Stromal cell of bone marrow (primary cell): ENCODE measurements at regions not wholly inside any gene's neighbourhood (a gene's known extent, or its start where the extent isn't known, plus 50 kb on each side); places are given as distances from the start of the nearest gene placed in this dataset.

Experiments
- DNase-seq: peaks from one replicate; pipeline ENCODE4 v3.0.0-alpha.2; 2012; ENCODE audit warnings: low read depth

DNA sequence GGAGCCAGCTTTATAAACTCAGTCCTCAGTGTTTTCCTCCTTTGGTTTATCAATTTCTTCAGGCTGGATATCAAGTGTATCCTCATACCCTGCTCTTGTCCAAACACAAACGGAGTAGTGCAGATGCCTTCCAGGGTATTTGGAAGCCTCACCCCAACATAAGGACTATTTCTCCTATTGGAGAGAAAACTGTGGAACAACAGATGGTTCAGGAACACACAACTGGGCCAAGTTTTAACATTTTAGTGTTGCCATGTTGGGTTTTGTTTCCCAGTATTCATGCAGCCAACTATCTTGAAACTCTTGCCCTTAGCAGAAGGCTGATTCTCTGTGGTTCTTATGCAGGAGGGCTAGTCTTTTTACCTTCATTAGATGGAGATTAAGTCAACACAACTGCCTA, 398.1 kb downstream of the GABRB3 start:
- DNase-seq = no peak

DNA sequence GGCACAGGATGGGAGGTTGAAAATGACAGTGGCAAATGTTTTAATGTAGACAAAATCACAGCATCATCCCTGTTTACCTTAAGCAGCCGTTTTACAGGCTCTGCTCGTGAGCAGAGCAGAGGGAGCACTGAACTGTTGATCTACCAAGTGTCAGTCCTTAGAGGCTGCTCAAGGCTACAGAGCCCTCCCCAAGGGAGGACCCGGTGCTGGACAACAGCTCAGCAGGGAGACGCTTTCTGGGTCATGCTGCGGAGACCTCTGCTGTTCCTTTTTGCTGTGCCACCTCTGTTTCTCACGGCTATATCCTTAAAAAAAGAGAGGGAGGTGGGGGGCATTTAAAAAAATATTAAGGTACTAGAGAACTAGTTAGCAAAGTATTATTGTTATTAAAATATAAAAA, 400.2 kb downstream of the GABRB3 start:
- DNase-seq = no peak

DNA sequence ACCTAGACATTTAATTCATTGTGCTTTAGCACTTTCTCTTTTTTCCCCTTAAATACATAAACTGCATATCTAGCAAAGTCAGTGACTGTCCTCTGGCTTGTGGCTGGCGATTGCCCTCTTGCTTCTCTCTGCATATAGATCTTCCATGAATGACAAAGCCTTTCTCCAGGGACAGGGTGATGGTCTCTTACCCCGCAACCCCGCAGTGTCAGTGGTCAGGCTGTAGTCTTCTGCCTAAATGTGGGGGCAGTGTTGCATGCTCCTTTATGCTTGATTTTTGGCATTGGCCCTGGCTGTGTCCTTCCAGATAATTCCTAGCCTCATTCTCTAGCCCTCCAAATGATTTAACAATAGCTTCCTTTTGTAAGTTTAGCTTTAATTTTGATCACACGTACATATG, 407.8 kb downstream of the GABRB3 start:
- no peak for DNase-seq

DNA sequence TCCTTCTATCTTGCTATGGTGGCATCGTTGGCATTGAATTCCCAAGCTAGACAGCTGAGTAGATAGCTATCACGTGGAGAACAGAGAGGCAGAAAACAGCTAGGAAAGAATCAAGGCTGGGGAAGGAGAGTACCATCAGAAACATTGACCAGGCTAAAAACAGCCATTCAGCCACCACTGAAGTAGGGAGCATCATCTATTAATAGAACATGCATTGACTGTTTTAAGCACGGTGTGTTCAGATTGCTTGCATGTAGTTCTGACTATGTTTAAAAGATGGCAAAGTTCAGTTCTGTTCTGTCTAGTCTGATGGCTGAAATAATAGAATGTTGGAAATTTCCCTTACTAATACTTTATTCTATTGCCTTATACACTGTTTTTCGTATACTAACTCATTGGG, 413.0 kb downstream of the GABRB3 start:
- no peak for DNase-seq

DNA sequence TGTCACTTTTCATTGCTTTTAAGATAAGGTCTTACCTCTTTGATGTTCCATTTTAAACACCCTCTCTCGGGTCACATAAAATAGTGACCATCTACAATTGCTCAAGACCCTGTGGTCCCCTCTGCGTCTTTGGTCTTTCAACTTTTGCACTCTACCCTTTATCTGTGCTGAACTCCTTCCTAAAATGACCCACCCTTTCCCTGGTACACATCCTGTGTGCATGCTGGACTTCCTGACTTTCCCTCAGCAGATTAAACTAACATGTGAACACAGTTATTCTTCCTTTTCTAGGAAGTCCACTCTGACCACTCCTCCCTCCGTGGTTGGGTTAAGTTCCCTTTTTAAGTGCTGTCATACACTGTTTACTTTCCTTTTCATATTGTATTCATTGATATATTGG, 414.2 kb downstream of the GABRB3 start:
- DNase-seq = no peak

DNA sequence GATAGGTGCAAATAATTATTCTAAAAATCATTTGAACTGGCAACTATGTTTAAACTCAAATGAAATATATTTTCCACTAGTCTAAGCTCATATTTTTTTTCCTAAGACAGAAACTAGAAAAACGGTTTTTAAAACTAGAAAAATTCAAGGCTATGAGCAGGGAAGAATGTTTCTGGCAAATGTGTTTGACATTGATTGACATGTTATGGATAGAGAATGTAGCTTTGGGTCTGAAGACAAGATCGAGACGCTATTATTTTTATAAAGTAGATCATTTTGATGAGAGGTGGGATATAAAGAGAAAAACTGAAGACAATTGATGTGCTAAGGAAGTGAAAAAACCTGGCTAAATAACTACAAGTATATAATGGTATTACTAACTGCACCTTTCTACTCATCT, 415.2 kb downstream of the GABRB3 start:
- DNase-seq = no peak

DNA sequence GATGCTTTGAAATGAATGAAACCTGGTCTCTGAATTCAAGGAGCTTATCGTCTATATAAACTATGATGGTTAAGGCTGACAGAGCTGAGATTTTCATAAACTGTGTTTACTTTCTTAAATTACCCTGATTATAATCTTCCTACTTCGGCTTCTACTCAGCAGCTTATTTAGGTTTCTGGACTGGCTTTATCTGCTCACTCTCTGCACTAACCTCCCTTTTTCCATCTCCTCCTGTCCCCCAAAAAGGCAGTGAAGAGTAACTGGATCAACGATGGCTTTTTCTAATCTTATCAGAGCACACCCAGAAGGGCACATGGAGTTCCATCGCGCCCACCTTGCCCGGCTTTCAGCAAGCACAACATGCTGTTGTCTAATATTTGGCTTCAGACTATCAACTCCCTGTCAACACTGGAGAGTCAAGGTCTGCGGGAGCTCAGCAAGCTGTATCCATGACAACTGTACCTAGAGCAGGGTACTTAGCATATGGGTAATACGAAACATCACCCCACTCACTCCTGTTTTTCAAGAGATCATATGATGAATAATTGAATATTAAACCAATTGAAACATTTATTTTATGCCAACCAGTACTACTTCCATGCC, 417.3 kb downstream of the GABRB3 start:
- no peak for DNase-seq

DNA sequence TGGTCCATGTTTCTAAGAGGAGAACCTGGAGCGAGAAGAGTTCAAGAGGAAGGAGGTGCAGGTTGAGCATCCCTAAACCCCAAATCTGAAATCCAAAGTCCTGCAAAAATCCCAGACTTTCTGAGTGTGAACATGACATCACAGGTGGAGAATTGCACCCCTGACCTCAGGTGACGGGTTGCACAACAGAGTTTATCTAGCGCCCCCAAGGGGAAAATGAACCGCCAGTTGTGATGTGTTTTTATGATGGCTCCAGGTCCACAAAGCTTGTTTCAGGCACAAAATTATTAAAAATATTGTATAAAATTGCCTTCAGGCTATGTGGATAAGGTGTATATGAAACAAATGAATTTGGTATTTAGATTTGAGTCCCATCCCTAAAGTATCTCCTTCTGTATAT, 420.0 kb downstream of the GABRB3 start:
- no peak for DNase-seq

DNA sequence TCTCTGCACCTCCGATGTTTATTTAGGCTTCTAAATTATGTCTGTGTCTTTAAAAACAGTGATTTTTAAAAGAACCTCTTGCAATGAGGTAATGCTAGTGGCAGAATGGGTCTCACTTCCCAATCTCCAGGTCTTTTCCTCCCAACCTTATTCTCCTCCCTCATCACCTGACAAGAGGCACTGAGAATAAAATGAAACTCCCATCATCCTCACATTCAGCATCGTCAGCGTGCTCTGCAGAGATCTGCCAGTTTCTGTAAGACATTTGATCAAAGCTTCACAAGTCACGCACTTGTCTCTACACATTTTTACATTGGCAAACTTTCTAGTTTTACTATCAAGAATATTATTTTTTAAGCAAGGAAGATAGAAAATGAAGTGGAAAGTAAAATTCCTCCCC, 420.5 kb downstream of the GABRB3 start:
- DNase-seq = no peak

DNA sequence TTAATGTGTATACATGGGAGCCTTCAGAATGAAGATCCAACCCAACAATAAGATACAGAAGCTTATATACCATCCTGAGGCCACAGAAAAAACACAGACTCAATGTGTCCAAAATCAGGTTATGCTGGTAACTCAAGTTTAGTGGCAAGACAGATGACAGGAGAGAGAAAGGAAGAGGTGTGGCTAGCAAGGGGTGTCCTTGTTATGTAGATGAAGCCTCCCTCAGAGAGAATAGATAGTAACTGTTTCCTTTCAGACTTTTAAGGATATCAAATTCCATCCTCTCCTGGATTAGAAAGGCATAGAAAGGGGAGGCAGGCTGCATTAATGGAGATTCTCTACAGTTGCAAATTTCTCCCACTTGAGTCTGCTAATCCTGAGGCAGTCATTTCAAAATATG, 447.4 kb downstream of the GABRB3 start:
- DNase-seq = no peak

DNA sequence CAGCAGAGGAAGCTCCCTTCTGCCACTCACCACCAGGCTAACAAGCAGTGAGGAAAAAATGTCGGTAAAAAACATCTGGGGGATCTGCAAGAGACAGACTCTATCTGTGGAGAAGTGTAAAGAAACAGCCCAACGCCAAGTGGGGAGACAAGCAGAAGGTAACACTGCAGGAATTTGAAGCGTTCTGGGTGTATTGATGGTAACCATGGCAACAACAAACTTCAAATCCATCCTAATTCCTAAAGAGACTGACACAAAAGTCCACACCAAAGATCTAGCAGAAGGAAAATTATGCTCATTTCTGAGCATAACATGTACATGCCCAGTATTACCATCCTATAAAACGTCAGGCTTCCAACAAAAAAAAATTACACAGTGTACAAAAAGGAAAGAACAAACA, 449.3 kb downstream of the GABRB3 start:
- DNase-seq = no peak

DNA sequence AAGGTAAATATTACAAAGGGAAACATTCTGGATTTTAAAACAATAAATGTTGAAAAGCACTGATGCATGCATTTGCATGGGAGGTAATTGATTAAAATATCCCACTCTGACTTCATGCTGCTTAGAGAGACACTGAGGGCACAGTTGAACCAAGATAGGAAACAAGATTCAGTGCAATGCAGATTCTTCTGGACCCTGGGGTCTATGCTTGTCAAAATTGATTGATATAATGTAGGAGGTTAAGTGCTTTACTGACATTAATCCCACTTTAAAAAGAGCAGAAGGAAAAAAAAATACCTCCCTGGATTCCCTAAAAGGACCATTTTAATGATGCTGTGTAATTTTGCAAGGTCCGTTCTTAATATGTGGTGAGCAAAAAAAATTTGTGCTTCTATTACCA, 454.2 kb downstream of the GABRB3 start:
- no peak for DNase-seq

DNA sequence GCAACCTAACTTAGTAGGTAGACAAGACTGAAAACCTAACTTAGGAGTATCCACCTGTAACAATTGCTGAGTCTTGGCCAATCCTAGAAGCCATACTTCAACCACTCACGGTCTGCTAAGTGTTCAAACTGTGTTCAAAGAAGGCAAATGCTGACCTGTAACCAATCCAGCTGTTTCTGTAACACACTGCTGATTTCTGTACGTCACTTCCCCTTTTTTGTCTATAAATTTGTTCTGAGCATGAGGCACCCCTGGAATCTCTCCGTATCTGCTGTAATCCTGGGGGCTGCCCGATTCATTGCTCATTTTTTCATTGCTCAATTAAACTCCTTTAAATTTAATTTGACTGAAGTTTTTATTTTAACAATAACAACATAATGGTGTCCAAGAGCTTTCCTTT, 451.4 kb upstream of the ATP10A start:
- no peak for DNase-seq

DNA sequence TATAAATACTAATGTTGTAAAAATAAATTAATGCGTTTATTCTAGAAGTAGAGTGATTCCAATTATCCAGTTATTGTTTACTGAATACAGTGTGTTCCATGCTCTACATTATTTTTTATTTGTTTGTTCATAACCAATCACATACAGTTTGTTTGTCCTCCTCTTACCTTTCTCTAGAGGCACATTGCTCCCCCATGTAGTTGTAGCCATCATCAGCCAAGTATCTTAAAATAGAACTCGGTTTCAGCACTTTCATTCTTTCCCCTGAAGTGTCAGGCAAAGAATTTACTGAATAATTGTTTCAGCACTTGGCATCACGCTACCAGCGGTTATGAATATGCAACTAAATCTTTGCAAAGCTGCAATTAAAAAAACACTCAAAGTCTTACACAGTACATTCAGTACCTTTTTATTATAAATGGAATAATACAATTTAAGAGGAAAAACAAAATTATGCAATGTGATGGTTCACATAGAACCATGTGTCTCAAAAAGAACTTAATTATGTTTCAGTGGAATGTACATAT, 448.6 kb upstream of the ATP10A start:
- no peak for DNase-seq

DNA sequence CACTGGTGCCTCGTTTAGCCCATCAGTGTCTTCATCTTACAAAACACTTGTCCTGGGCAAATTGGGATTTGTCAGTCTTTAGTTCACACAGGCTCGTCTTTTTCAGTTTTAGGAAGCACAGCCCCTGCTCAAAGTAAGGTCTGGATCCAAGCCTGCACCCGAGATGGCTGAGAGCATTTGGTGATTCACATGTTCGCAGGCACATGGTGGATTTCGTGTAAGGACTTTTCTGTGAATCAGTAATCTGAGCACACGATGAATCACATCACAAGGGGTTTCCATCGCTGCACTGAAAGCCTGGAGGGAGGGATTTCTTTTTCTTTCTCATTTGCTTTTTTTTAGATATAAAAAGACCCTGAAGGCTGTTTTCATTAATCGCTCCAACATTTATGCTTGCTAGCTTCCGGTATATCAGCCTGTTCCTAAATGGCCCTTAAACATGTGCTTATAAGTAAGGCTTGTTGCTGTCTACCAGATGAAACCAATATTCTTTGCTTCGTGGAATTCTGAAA, 435.6 kb upstream of the ATP10A start:
- DNase-seq = no peak

DNA sequence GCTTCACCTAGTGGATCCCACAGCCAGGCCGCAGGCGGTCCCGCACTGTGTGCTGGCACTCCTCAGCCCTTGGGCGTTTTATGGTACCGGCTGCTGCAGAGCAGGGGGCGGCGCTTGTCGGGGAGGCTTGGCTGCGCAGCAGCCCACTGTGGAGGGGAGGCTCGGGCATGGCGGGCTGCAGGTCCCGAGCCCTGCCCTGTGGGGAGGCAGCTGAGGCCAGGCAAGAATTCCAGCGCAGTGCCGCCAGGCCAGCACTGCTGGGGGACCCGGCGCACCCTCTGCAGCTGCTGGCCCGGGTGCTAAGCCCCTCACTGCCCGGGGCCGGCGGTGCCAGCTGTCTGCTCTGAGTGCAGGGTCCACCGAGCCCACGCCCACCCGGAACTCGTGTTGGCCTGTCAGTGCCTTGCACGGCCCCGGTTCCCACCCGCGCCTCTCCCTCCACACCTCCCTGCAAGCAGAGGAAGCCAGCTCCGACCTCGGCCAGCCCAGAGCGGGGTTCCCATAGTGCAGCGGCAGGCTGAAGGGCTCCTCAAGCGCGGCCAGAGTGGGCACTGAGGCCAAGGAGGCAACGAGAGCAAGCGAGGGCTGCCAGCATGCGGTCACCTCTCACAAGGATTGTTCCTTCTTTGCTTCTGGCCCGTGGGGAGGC, 435.0 kb upstream of the ATP10A start:
- DNase-seq = no peak

DNA sequence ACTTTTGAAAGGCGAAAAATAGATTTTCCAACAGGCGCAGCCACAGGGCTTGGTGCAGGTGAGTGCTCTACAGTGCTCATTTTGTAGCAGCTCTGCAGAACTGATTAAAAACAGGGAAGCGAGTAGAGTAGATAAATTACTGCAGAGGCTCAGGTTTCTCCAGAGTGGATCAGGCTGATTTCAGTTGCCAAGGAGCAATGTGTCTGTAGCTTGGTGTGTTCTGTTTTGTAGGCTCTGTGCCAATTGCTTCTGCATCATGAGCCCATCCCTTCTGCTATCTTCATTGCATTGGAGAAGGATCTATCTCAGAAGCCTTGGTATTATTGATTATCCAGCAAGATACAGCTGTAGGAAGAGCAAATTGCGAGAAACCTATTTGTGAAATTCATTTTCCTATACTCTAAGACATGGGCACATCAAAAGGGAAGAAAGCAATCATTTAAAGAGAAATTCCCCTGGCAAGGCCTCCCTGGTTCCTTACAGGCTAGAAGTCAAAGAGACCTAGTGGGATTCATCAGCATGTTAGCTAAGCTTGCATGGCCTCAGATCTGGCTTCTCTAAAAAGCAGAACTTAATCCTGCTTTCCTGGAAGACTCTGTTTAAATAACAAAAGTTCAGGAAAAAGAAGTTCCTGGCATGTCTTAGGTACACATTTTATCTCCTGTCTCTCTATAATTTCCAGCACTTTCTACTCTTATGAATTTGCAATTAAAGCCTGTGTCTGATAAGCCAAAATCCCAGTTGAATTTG, 432.4 kb upstream of the ATP10A start:
- DNase-seq = no peak

DNA sequence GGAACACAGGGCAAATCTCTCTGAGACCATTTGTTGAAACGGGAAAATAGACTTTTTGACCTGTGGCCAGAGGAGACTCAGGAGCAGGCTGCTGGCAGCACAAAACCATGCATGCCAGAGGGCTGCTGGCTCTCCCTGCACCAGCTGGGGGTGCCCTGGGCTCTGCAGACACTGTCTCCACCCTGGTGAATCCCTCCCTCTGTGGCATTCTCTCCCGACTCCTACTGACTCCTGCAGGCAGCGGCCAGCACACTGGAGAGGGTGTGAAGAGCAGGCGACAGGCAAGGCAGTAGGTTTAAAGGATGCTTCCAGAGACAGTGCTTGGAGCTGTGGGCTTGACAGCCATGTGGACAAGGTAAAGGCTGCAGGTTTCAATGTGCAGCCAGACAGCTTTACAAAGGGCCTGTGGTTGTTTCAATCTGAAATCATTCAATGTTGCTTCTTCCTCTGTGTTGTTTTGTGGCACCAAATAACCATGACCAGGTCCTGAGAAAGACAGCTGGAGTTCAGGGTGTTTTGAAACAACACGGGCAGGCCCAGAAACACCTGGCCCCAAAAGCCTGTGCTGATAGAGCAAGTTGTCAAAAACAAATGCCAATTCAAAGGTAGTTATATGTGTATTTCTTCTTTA, 431.0 kb upstream of the ATP10A start:
- no peak for DNase-seq

DNA sequence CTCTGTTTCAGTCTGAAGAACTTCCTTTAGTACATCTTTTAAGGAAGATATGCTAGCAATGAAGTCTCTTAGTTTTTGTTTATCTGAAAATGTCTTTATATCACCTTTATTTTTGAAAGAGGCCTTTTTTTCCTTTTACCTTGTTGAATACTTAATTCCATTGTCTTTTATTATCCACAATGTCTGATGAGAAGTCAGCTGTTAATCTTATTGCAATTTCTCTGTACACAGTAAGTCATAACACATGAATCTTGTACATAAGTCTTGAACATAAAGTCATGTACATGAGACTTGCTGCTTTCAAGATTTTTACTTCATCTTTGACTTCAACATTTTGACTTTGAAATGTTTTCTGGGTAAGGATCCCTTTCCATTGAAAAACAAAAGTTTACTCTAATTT, 424.3 kb upstream of the ATP10A start:
- no peak for DNase-seq

DNA sequence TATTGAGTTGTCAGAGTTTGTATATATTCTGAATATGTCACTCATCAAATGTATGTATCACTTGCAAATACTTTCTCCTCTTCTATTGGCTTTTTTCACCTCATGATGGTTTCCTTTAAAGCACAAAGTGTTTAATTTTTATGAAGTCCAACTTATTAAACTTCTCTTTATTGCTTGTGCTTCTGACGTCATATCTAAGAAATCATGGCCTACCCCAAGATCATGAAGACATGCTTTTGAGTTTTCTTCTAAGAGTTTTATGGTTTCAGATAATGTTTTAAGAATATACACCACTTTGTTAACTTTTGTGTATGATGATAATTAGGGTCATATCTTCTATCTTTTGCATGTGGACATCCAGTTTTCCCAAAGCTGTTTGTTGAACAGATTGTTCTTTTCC, 417.2 kb upstream of the ATP10A start:
- no peak for DNase-seq

DNA sequence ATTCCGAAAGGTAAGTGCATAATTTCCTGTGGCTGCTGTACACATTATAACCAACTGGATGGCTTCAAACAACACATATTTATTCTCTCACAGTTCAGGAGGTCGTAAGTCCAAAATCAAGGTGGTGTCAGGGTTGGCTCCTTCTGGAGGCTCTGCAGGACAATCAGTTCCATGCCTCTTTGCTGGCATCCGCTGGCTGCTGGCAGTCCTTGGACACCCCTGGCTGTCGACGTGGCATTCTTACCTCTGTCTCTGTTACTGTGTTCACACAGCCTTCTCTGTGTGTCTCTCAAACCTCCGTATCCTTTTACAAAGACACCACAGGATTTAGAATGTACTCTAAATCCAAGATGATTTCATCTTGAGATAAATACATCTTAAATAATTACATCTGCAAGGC, 398.8 kb upstream of the ATP10A start:
- no peak for DNase-seq

DNA sequence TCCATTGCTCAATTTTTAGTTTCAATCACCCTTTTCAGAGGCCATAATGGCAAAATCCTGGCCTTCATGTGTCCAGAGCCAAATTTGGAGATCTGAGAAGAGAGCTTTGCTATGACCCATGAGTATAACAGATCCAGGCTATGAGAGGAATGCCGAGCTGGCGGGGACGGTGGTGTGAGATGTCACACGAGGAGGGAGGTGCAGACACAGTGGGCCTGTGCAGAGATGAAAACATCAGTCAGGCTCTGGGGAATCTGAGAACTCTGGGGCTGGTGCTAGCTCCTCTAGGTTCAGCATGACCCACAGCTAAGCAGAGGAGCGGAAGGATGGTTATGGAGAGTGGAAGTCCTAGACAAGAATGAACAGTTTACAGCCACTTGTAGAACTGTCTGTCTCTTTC, 398.3 kb upstream of the ATP10A start:
- DNase-seq = no peak
